GM13977 (cell line): ENCODE measurements at regions not wholly inside any gene's neighbourhood (a gene's known extent, or its start where the extent isn't known, plus 50 kb on each side); places are given as distances from the start of the nearest gene placed in this dataset.

ENCODE experiments used
- DNase-seq: peaks from one replicate; pipeline ENCODE4 v3.0.0; 2012; ENCODE audit warnings: low spot score
- in situ Hi-C: fragments of 300-500 bp; cut with MboI; formaldehyde crosslinking; loops from one replicate; pipeline ENCODE4 v1.12.0; 2022; ENCODE audit warnings: low sequenced_read_pairs, low pct_unique_long_range_greater_than_20kb, mixed read lengths, inconsistent platforms; ENCODE audit not compliant: unreplicated experiment
- TF ChIP-seq, protein P1 (sequence below): IDR thresholded peaks from 2 replicates; pipeline ENCODE4 v1.5.1; 2012; ENCODE audit warnings: mild to moderate bottlenecking, control low read depth; ENCODE audit not compliant: insufficient read depth; ENCODE audit errors: extremely low read depth, missing control alignments

DNA sequence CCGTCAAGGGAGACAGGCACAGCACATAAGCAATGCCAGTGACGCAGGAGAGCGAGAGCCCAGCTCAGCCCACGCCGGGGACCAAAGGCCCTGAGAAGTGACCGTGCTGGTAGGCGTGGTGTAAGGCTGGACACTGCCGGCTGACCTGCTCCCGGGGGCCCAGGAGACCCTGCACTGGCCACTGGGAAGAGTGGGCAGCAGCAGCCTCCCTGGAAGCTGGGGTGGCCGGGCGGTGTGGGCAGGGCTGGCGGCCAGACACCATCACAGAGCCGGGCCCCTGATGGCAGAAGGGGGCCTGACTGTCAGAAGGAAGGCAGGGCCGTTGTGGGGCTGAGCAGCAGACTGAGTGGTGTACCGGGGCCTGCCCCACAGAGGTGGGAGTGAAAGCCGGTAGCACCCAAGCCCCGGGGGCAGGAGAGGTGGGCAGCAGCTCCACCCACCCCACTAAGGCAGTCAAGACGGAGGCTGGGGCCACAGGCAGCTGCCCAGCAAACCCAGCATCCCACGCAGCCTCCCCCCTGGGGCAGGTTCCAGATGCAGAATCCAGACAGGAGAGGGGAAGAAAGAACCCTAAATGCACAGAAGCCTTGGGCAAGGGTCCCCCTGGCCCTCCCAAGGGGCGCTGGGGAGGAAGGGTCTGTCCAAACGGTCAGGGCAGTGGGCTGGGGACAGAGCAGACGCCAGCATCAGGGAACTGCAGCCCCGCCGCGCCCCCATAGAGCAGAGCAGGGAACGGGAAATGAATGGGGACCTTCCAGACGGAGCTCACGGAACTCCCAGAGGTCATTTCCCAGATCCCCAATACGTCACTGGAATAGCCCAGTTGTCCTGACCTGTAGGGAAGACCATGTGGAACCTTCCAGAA, 205.2 kb downstream of the BRD1 start:
- in situ Hi-C loops = no loop called here
- TF ChIP-seq, protein P1, sequence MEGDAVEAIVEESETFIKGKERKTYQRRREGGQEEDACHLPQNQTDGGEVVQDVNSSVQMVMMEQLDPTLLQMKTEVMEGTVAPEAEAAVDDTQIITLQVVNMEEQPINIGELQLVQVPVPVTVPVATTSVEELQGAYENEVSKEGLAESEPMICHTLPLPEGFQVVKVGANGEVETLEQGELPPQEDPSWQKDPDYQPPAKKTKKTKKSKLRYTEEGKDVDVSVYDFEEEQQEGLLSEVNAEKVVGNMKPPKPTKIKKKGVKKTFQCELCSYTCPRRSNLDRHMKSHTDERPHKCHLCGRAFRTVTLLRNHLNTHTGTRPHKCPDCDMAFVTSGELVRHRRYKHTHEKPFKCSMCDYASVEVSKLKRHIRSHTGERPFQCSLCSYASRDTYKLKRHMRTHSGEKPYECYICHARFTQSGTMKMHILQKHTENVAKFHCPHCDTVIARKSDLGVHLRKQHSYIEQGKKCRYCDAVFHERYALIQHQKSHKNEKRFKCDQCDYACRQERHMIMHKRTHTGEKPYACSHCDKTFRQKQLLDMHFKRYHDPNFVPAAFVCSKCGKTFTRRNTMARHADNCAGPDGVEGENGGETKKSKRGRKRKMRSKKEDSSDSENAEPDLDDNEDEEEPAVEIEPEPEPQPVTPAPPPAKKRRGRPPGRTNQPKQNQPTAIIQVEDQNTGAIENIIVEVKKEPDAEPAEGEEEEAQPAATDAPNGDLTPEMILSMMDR = no peak
- no peak for DNase-seq

DNA sequence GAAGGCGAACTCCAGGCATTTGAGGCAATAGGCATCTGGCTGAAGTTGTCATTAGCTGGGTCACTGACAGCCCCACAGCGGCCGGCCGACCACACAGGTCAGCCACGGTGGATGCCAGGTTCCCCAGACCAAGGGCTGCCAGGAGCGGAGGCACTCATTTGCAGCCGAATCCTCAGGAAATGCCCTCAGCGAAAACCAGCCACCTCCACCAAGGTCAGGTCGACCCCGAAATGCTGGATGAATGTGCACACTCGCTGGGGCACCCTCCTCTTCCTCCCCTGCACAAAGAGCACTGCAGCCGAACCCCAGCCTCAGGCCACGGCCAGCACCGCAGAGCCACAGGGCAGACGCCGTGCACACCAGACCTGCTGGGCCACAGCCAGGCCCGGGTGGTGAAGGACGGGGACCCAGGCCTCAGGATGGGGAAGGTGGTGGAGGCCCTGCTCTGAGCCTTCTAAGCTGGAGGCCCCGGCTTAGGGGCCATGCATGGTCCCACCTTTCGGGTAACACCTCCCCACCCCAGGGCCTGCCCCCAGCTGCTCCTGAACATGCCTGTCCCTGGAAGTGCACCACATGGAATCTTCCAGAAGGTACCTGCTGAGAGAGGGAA, 206.0 kb downstream of the BRD1 start:
- in situ Hi-C loops = no loop called here
- TF ChIP-seq, protein P1 = no peak
- no peak for DNase-seq

- TF ChIP-seq, protein P1 = no peak
- no peak for DNase-seq
- in situ Hi-C loops = no loop called here
These were observed 207.0 kb downstream of the BRD1 start for GRCh38 chr22:49620666-49621065.

DNA sequence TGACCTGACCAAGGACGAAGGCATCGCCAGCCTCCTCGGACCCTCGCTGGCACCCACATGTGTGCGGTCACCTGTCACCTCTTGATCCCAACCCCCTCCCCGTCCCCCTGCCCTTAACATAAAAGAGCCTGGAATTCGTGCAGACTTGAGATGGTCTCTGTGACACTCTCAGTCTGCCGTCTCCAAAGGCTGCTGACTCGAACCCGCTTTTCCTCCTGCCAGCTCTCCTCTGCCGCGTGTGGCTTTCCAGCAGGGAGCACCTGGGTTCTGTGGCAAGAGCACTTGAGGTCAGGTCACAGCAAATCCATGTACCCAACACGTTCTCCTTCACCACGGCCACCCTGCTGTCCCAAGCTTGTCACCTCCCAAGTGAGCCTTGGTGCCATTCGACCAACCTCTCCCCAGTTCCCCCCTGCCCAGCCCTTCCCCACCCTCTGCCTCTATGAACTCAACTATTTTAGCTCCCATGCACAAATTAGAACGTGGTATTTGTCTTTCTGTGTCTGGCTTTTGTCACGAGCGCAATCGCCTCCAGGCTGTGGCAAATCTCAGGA, 207.6 kb downstream of the BRD1 start:
- DNase-seq = no peak
- TF ChIP-seq, protein P1 = no peak
- in situ Hi-C loops = no loop called here

DNA sequence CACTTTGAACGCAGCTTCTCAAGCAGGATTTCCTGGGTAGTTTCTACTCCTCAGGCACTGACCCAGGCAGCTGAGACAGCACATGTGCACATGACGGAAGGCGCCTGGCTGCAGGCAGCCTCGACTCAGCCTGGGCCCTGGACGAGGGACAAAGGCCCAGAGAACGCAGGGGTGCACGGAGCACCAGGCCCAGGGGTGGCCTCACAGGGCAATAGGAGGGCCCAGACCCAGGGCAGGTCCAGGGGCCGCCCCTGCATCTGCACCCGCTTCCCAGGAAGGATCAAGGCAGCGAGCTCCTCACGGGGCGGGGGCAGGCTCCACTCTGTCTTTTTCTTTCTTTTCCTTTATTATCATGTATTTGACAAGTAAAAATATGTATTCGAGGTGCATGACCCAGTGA, 208.4 kb downstream of the BRD1 start:
- TF ChIP-seq, protein P1 = no peak
- no peak for DNase-seq
- in situ Hi-C loops = no loop called here

- TF ChIP-seq, protein P1 = no peak
- no peak for DNase-seq
- in situ Hi-C loops = no loop called here
These were observed 209.1 kb downstream of the BRD1 start for GRCh38 chr22:49618677-49618953.
